Adrenal gland (tissue), 9 donors: ENCODE measurements at regions not wholly inside any gene's neighbourhood (a gene's known extent, or its start where the extent isn't known, plus 50 kb on each side); places are given as distances from the start of the nearest gene placed in this dataset.

ENCODE experiments used
- DNase-seq, 7 donors: peaks; one replicate each; pipeline ENCODE4 v3.0.0-alpha.2; 2019 to 2020
- H3K27ac ChIP-seq, 5 donors: fragments of 200-600 bp; sonication (generic) in 4 of 5; 1 replicate in 3 of 5; 2 replicates in 2 of 5; pipeline versions ENCODE4 v1.5.1 to v1.8.0; 2016 to 2020; ENCODE audit warnings: mild to moderate bottlenecking in 1 of 5
- H3K27me3 ChIP-seq: fragments of 200-600 bp; 2 replicates; pipeline ENCODE4 v1.8.0; 2021
- H3K36me3 ChIP-seq, 2 donors: fragments of 200-600 bp; replicated peaks in 1 of 2; 1 replicate in 1 of 2; 2 replicates in 1 of 2; pipeline versions ENCODE4 v1.5.1 to v1.8.0; 2018 to 2022
- H3K4me1 ChIP-seq, 2 donors: fragments of 200-600 bp; replicated peaks in 1 of 2; 1 replicate in 1 of 2; 2 replicates in 1 of 2; pipeline versions ENCODE4 v1.5.1 to v1.8.0; 2018 to 2021
- H3K4me3 ChIP-seq, 4 donors: fragments of 200-600 bp; sonication (generic) in 3 of 4; one replicate each; pipeline ENCODE4 v1.5.1; 2016 to 2018
- H3K9me3 ChIP-seq, 3 donors: fragments of 200-600 bp; sonication (generic) in 1 of 3; replicated peaks in 1 of 3; 1 replicate in 2 of 3; 2 replicates in 1 of 3; pipeline versions ENCODE4 v1.5.1 to v1.8.0; 2016 to 2021
- CTCF ChIP-seq, 6 experiments: fragments of 450-650 bp in 4 of 6; fragments of 200-600 bp in 2 of 6; sonication (generic) in 1 of 6; IDR thresholded peaks; 1 replicate in 5 of 6; 2 replicates in 1 of 6; pipeline versions ENCODE4 v1.5.1 to v1.8.0; 2016 to 2021; ENCODE audit warnings: antibody characterized with exemption in 6 of 6, mild to moderate bottlenecking in 2 of 6, moderate library complexity in 1 of 6
- POLR2A ChIP-seq, 2 donors: fragments of 450-650 bp; IDR thresholded peaks; one replicate each; pipeline ENCODE4 v1.6.1; 2017; ENCODE audit warnings: antibody characterized with exemption in 2 of 2, mild to moderate bottlenecking in 2 of 2, moderate library complexity in 1 of 2
- WGBS, 4 donors: extraction: QIAGEN DNeasy Blood & Tissue Kit in 2 of 4; methylation state at CpG; one replicate each; pipeline versions ENCODE4 v1.1.5 to v1.1.7; 2013 to 2017; 5-methylcytosine and 5-hydroxymethylcytosine counted together
- intact Hi-C, 2 donors: fragments of 100-400 bp; cut with DNase I; formaldehyde crosslinking; loops; one replicate each; pipeline versions ENCODE4 v1.14.1 to v1.15.0; 2022 to 2023
- small RNA-seq, 2 donors: library from RNA; depleted of rRNA; stranded (forward); fragments of <200 nt; gene quantifications; one replicate each; pipeline ENCODE3, GENCODE V24; 2016
- donor health status: healthy with polysubstance abuse.
- donor health status: Bipolar disorder and iron deficiency.
- donor health status: DM: yes; HTN: yes; CAD: no.
- donor health status: DM: no; HTN: no; CAD: no.
- donor health status: DM: no; HTN: no; CAD: no.

- intact Hi-C loops = no loop called here
- no peaks in the 10 kb centered on the region for H3K27me3 ChIP-seq
- no peaks in the 10 kb centered on the region for H3K36me3 ChIP-seq
- WGBS, 4 donors = 76 to 81% (median 77%) methylated on average over 2 of the region's 2 CpGs
- H3K27ac ChIP-seq = no peak overlapping the region
- no peaks in the 10 kb centered on the region for H3K4me1 ChIP-seq
- no peak overlapping the region for H3K4me3 ChIP-seq
- DNase-seq = no peak
- no peak for TF ChIP-seq POLR2A (IDR thresholded peaks at IDR 0.05)
- TF ChIP-seq CTCF (IDR thresholded peaks at IDR 0.05) = no peak
- no peaks in the 10 kb centered on the region for H3K9me3 ChIP-seq
Measured at GRCh38 chr4:117968606-117969005, 65.7 kb upstream of the NDST3 start.

- Histone ChIP-seq H3K9me3 (no peaks in the 10 kb centered on the region), H3K27me3 (no peaks in the 10 kb centered on the region), H3K27ac (no peak overlapping the region), H3K36me3 (no peaks in the 10 kb centered on the region), H3K4me1 (no peaks in the 10 kb centered on the region), H3K4me3 (no peak overlapping the region)
- 27 to 46% (median 34%) methylated on average over 2 of the region's 2 CpGs for WGBS, 4 donors
- no peak for DNase-seq
- intact Hi-C loops = no loop called here
- TF ChIP-seq CTCF (IDR thresholded peaks at IDR 0.05) = no peak
- no peak for TF ChIP-seq POLR2A (IDR thresholded peaks at IDR 0.05)
Measured at GRCh38 chr4:117971403-117971802, 62.9 kb upstream of the NDST3 start.

- Histone ChIP-seq H3K4me3 (no peak overlapping the region), H3K27me3 (no peaks in the 10 kb centered on the region), H3K9me3 (no peaks in the 10 kb centered on the region), H3K36me3 (no peaks in the 10 kb centered on the region), H3K4me1 (no peaks in the 10 kb centered on the region), H3K27ac (no peak overlapping the region)
- TF ChIP-seq POLR2A (IDR thresholded peaks at IDR 0.05) (no peak), CTCF (IDR thresholded peaks at IDR 0.05) (no peak)
- no peak for DNase-seq
- 51 to 62% (median 59%) methylated on average over 5 of the region's 5 CpGs for WGBS, 4 donors
- intact Hi-C loops = no loop called here
Measured at GRCh38 chr4:117983541-117984365, 50.5 kb upstream of the NDST3 start.

- no peaks in the 10 kb centered on the region for H3K36me3 ChIP-seq
- H3K4me3 ChIP-seq = no peak overlapping the region
- no peak for TF ChIP-seq CTCF (IDR thresholded peaks at IDR 0.05)
- H3K4me1 ChIP-seq = no peaks in the 10 kb centered on the region
- H3K27me3 ChIP-seq = no peaks in the 10 kb centered on the region
- H3K27ac ChIP-seq = no peak overlapping the region
- no peaks in the 10 kb centered on the region for H3K9me3 ChIP-seq
- intact Hi-C loops = no loop called here
- no peak for DNase-seq
- WGBS, 4 donors = 57 to 70% (median 64%) methylated on average over 2 of the region's 2 CpGs
Measured at GRCh38 chr4:117984366-117984680, 50.0 kb upstream of the NDST3 start.

Small RNAs in the stretch of these regions (small RNA-seq; reads per million reads assigned to genes)
- gene AC107399.1 = 0 reads per million in 2 donors
